KBM-7 (cell line): ENCODE measurements at regions not wholly inside any gene's neighbourhood (a gene's known extent, or its start where the extent isn't known, plus 50 kb on each side); places are given as distances from the start of the nearest gene placed in this dataset.
"Not testable (repeated sequence)": the region's sequence is repeated elsewhere in the genome, so short reads cannot be mapped to it uniquely, and the experiment has no call there.

Experiments used
- DNase-seq: peaks from one replicate; pipeline ENCODE4 v3.0.0-alpha.2; 2015
- in situ Hi-C: fragments of 300-500 bp; cut with MboI; formaldehyde crosslinking; loops from 2 replicates; pipeline ENCODE4 v1.14.3; 2020; ENCODE audit warnings: low sequenced_read_pairs, low pct_unique_long_range_greater_than_20kb, mixed read lengths

DNA sequence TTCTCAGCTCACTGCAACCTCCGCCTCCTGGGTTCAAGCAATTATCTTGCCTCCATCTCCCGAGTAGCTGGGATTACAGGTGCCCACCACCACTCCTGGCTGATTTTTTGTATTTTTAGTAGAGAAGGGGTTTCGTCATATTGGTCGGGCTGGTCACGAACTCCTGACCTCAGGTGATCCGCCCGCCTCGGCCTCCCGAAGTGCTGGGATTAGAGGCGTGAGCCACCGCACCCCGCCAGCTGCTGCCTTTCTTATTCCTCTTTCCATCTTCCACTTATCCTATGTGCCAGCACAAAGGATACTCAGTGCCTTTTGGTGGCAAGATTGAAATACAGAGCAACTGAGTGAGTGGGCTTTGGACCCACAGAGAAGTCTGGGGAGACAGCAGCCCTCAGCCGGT, 97.6 kb upstream of the HES1 start:
- DNase-seq, in situ Hi-C loops: not testable (repeated sequence)

DNA sequence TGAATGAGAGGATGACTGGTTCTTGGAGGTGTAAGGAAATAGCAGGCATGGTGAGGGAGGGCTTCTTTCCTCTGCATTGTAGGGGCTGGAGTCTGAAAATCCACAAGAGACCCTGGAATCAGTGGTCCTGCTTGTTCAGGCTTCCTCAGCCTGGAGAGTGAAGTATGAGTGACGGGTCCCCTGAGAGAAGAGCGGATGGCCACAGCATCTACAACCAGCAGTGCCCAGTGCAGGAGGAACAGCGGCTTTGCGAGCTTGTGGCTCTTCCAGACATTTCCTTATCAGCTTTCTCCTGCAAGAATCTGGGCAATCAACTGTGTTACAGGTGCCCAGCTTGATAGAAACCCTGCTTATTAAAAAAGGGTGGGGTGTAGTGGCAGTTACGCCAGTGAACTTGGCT, 97.0 kb upstream of the HES1 start:
- in situ Hi-C loops: no loop called here
- DNase-seq: no peak

DNA sequence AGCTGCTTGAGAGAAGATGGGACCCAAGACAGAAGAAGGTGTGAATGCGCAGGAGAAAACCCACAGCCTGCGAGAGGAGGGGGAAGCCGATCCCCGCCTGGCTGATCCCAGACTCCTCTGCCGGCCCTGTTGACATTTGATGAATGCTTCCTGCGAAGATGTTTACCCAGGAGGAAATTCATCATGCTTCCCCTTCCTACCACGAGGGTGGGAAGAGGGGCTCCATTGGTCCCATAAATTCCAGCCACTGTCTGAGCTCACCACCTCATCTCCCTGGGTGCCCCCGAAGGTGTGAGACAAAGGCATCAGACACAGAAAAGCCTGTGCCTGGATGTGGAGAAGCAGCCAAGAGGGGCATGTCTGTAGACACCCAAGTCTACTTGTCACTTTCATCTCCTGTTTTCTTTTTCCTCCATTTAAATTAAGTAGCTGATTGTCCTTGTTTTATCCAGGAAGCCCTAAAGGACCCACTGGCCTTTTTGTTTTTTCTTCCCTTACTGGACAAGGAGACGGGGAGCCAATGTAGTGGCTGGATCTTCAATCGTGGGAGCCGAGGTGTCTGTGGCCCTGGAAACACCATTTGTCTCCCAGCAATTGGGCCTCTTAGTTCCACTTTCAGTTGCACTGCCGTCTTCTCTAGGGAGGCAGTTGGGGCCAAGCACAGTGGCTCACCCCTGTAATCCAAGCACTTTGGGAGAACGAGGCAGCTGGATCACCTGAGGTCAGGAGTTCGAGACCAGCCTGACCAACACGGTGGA, 95.3 kb upstream of the HES1 start:
- in situ Hi-C loops: no loop called here
- no peak for DNase-seq

DNA sequence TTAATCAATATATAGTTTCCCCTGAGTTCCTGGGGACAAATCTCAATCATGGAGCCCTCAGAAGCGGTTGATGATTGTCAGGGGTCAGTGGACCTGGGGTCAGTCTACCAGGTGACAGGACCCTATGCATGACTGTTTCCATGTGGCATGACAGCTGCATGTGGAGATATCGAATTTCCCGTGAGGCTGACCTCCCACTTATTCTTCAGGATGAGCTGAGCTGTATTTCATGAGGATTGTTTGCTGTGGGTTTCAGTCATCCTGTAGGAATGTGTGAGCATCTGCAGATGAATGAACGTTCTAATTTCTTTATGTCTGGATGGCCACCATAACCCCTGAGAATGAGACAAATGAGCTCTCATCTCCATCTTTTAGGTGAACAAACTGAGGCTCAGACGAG, 93.0 kb upstream of the HES1 start:
- in situ Hi-C loops: no loop called here

DNA sequence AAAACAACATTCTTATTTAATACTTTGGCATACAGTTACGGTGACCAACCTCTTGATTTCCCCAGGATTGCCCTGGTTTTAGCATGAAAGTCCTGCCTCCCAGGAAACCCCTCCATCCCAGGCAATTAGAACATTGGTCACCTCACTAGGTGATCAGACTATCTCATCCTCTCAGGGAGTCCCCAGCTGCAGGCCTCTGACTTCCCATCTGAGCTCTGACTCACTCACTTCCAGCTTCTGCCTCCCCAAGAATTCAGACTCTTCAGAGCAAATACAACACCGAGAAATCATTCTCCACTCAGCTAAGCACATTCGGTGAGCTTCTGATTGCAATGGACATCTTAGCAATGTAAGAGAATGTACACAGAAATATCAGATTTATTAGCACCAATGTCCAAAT, 92.4 kb upstream of the HES1 start:
- in situ Hi-C loops: no loop called here
- no peak for DNase-seq

More for the DNA sequence above, 93.0 kb upstream of the HES1 start:
- no peak for DNase-seq

DNA sequence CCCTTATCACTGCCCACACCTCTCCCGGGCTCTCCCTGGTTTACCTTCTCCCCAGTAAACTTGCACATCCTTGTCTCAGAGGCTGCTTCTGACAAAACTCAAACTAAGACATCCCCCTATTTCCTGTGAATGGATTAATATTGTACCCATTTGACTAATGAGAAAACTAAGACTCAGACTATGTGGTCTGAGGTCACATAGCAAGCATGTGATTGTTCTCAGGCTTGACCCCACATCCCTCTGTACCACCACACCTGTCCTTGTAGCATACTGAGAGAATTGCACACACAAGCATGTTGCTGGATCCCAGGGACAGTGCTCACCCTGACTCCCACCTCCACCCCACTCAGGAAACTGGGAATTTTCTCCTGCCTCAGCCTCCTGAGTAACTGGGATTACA, 90.7 kb upstream of the HES1 start:
- DNase-seq: no peak
- in situ Hi-C loops: no loop called here

DNA sequence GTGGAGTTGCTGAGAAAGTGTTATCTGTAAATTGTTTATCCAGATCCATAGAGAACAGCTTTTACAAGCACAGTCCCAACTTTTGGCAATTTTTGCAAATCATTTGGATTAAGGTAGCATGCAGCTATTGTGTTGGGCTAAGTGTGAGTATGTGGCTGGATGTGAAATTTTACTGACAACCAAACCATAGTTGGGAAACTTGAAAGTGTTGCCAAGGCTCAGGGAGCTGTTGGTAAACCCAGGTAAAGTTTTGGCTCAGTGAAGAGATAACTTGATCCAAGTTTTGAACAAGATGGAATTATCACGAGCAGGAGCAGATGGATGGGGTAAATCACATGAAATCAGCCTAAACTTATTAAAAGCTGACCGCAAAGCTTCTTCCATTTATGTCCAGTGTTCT, 90.0 kb upstream of the HES1 start:
- in situ Hi-C loops: no loop called here
- no peak for DNase-seq

DNA sequence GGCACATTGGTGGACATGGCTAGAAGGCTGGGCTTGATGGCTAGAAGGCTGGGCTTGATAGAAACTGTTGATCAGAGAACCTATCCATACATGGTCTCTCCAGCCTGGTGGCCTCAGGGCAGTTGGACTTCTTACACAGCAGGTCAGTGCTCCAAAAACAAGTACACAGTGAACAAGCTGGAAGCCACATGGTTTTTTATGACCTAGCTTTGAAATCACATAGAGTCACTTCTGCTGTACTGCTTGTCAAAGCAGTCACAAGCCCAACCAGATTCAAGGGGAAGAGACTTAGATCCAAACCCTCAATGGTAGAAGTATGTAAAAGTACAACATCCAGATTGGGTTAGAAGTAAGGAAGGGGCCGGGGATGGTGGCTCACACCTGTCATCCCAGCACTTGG, 89.4 kb upstream of the HES1 start:
- no peak for DNase-seq
- in situ Hi-C loops: no loop called here

DNA sequence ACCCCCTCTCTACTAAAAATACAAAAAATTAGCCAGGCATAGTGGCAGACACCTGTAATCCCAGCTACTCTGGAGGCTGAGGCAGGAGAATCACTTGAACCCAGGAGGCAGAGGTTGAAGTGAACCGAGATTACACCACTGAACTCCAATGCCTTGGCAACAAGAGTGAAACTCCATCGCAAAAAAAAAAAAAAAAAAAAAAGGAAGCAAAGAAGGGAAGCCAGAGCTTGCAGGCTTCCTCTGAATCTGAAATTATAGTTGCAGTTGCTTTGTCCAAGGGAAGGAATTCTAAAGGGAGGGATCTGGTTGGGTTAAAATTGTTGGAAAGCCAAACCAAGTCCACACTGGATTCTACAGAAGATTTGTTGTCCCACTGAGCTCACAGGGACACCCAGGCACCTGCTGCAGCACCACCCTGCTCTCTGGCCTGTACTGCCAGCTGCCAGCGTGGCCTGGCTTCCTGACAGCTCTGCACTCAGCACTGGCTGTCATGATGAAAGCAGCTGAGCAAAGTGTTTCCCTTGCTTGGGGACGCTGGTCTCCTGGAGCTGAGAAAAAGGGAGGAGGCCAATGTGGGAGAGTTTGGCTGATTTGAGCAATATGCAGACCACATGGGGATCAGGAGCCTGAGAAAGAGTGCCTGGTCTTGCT, 88.8 kb upstream of the HES1 start:
- peak; percentile 74 for DNase-seq
- in situ Hi-C loops: no loop called here

DNA sequence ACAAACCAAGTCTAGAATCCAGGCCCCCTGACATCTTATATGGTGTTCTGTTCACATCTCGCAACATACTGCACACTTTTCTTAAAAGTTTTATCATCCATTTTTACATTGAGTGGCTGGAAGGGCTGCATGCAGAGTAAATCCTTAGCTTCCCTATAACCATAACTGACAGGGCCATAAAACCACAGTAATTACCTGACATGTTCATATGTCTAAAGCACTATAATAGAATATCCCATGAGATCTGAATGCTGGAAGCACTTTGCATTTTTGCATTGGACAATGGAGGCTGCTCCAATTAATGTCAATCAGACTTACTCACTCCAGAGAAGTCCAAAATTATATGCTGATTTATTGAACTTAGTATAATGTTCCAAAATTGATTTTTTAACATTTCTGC, 86.6 kb upstream of the HES1 start:
- no peak for DNase-seq
- in situ Hi-C loops: no loop called here

DNA sequence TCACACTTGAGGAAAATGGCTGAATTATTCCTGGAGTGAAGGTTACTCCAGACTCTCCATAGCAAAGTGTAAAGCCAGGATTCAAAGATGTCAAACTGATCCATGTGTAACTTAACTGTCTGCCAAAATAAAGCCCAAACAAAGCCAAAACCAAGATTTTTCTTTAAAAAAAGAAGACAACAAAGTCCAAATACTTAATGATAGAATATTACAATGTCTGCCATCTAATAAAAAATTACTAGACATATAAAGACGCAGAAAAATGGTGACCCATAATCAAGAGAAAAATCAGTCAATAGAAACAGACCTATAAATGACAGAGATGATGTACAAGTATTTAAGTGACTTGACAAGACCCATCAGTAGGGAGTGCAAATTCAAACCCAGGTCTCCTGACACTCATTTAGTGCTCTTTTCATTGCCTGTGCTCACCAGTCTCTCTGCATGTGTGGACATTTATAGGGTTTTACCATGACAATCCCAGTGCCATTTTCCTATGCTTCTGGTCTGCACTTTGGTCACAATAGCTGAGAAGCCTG, 85.1 kb upstream of the HES1 start:
- DNase-seq: no peak
- in situ Hi-C loops: no loop called here

DNA sequence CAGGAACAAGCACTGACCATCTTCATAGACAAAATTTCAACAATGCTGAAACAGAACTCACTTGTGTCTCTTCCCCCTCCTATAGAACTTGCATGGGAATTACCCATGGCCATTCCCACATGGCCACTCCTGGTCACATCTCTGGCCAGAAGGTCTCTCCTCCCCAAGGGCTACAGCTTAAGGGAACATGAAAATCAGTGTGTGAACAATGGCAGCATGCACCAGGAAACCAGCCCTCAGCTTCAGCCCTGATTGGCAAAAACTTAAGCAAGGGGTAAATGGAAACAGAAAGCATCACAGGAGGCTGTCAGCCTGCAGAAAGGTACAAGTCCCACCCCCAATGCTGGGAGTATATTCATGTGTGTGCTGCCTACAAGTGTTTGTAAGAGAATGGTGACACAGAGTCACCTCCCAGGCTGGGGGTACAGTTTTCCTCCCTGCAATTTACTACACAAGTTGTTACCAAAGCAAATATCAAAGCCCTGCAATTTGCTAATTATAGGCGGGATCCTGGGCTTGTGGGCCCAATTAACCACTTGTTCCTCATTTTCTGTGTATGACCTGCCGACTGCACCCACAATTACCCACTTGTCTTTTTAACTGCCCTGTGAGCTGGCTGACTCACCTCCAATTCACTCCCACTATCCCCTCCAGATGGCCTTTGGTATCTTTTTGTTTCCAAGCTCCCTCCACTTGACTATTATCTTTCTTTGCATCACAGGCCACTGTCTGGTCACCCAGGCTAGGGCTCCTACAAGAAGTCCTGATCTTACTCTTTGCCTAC, 84.4 kb upstream of the HES1 start:
- in situ Hi-C loops: no loop called here
- peak; percentile 84 for DNase-seq

DNA sequence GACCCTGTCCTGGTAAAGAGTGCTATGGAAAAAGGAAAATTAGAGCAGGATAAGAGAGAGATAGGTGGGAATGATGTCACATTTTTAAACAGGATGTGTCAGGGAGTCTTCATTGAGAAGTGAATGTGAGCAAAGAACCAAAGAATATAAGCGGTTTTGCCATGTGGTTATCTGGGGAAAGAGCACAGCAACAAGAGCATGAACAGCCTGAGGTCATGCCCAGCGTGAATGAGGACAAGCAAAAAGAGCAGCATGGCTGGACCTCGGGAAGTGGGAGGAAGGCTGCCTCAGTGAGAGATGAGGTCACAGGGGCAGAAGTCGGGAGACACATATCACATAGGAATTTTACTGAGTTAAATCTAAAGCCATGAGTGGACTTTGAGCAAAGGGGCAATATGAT, 82.8 kb upstream of the HES1 start:
- in situ Hi-C loops: no loop called here
- no peak for DNase-seq

DNA sequence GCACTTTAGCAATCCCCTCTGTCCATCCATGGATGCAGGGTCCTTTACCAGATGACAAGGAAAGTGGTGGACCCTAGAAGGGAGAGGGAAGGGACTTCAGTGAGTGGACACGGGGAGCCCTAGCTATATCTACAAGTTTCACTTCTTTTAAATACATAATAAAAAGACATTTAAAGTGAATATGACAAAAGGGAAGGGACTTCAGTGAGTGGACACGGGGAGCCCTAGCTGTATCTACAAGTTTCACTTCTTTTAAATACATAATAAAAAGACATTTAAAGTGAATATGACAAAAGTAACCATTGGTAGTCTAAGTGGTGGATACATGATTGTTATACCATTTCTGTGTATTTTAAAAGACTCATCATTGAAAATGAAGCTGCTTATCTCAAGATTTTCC, 81.9 kb upstream of the HES1 start:
- DNase-seq: no peak
- in situ Hi-C loops: no loop called here

DNA sequence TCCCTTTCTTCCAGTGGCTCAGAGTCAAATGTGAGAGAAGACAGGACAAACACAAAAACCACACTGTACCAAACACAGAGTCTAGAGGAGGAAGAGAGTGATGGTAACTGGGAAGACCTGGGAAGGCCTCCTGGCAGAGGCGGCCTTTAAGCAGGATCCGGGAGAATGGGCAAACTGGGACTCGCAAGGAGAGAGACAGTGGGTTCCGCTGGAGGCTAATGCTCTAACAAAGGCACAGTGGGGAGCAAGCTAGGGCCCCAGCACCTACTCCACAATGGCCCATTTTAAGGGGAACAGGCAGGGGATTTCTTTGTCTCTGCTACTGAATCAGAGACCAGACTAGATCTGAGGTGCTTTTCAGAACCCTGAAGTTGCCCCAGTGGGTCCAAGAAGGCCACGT, 81.4 kb upstream of the HES1 start:
- DNase-seq: no peak
- in situ Hi-C loops: no loop called here

DNA sequence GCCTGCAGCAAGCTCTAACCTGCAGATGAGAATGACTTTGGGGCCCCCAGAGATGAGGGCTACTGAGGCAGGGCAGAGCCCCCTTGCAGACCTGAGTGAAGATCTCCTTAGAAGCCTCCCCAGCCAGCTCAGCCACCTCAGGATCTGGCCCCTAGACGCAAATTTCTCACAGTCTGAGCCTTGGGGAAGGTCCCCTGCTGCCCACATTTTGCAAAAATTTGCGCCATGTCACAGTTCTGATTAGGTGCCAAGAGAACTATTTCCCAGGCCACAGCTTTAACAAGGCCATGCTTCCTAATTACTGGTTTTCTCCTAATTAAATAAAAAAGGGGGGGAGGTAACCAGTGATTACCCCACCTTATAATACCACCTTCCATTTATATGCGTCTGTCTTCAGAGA, 81.0 kb upstream of the HES1 start:
- in situ Hi-C loops: no loop called here

DNA sequence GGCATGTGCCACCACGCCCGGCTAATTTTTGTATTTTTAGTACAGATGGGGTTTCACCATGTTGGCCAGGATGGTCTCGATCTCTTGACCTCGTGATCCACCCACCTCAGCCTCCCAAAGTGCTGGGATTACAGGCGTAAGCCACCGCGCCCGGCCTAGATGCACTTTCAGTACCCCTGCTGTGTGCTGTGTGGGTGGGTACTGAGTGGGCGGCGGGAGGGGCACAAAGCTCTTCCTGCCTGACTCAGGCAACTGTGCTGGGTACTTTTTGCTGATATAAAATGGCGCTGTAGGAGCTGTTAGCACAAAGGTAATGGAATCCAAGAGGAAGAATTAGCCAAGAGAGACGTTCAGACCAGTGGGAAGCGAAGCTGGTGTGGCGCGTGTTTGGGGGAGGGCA, 79.6 kb upstream of the HES1 start:
- in situ Hi-C loops, DNase-seq: not testable (repeated sequence)

More for the DNA sequence above, 81.0 kb upstream of the HES1 start:
- no peak for DNase-seq

DNA sequence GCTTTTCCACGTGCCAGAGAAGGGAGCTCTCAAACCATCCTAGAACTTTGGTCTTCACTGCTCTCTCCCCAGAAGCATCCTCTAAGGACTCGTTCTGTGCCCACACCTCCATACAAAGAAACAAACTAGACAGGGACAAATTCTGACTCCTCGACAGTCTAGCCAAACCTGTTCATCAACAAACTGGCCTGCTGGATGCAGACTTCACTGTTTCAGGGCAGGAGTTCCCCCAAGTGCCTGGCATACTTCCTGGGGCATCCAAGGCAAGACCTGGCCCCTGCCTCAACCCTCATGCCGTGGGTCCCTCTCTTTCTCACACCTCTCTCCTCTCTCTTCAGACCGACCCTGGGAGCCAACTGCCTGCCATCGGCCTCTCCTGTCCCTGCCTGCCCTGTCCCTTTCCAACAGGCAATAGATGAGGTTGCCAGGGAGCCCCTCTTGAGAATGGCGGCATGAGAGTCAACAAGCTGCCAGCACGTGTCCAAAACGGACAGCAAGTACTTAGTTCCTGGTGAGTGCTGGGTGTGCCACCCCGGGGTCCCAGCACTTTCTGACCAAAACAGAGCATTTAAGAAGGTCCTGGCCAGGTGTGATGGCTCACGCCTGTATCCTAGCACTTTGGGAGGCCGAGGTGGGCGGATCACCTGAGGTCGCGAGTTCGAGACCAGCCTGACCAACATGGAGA, 79.1 kb upstream of the HES1 start:
- in situ Hi-C loops: no loop called here
- DNase-seq: no peak

DNA sequence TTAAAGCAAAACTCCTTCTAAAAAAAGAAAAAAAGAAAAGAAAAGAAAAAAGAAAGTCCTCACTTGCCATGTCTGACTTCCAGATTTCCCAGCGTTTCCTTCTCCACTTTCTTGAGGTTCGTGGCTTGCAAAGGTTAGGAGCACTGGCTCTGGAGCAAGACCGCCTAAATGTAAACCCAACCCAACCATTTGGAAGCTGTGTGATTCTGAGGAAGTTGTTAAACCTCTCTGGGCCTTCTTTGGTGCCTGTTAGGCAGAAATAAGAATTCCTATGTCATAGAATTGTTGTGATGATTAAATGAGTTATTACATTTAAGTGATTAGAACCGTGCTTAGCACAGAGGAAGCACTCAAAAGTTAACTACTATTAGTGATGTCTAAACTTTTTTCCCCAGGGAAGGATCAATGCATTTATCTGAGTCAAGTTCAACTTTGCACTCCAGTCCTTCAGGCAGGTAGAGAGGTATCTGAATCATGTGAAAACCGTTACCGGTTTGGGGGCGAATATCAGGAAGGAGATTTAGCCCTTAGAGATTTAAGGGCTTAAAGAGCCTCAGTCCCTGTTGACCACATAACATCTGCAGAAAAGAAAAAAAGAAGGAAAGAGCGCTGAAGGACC, 78.3 kb upstream of the HES1 start:
- in situ Hi-C loops: no loop called here
- no peak for DNase-seq
